ENCODE measurements at regions not wholly inside any gene's neighbourhood (a gene's known extent, or its start where the extent isn't known, plus 50 kb on each side); places are given as distances from the start of the nearest gene placed in this dataset.
"Not testable (repeated sequence)": the region's sequence is repeated elsewhere in the genome, so short reads cannot be mapped to it uniquely, and the experiment has no call there.

DNA sequence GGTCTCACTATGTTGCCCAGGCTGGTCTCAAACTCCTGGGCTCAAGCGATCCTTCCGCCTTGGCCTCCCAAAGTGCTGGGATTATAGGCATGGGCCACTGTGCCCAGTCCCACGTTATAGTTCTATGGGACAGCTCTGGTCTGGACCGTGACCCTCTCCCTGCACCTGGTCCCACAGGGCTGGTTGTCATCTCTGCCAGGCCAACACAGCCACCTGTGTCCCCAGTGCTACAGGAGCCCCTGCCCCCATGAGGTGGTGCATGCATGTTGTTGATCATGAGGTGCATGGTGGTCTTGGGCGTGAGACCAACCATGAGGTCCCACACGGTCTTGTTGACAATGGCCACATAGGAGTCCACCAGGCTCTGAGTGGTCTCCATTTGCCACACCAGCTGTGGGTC, 51.0 kb upstream of the UBE2Q2 start:
- intact Hi-C loops (cut with DNase I, micrococcal nuclease); H3K4me3 Mint-ChIP-seq; POLR2A ChIA-PET; H3K36me3 Mint-ChIP-seq (ENCODE audit: low read depth); H3K27me3 Mint-ChIP-seq; CTCF ChIA-PET; ATAC-seq; H3K4me1 Mint-ChIP-seq; DNase-seq; H3K9me3 Mint-ChIP-seq (ENCODE audit: low read depth); H3K27ac Mint-ChIP-seq: not testable (repeated sequence)

- Mint-ChIP-seq H3K27me3 (peaks cover 2% of the 10 kb centered on the region), H3K4me1 (no peaks in the 10 kb centered on the region), H3K4me3 (no peak overlapping the region), H3K36me3 (ENCODE audit: low read depth) (no peaks in the 10 kb centered on the region), H3K9me3 (ENCODE audit: low read depth) (no peaks in the 10 kb centered on the region), H3K27ac (no peak overlapping the region)
- POLR2A ChIA-PET, result no interaction called here
- no peak for ATAC-seq
- no peak for DNase-seq
- intact Hi-C loops (cut with DNase I, micrococcal nuclease), result no loop called here
- CTCF ChIA-PET, result no interaction called here
Observed at GRCh38 chr15:75791337-75791713, 51.9 kb upstream of the UBE2Q2 start.

DNA sequence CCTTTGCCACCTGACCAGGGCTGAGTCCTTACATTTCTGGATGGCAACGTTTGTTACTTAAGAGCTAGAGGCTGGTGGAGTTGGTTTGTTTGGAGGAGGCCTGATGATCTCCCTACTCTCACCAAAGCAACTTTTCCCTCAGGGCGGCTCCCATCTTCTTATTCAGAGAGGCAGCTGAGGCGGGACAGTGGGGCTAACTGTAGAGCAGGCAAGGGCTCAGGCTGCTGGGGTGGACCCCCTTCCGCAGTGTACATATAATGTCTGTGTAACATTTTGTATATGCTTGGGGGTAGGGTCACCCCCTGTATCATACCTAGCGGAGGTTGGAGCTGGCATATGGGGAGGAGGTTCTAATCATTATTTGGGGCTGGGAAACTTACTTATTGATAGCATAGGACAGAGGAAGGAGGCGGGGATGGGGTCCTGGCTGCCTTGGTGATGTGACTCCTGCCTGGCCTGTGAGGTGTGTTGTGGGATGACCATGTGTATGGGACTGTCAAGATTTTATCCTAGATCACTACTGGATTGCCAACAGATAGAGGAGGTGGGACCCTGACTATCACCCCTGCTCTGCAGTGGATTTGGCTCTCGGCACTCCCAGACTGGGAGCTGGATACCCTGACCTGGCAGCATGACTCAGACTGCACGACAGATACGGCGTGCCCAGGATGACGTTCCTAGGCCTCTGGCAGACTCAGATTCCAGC, 52.5 kb upstream of the UBE2Q2 start:
- no peak for ATAC-seq
- Mint-ChIP-seq H3K27ac (no peak overlapping the region), H3K9me3 (ENCODE audit: low read depth) (no peaks in the 10 kb centered on the region), H3K27me3 (peaks cover 2% of the 10 kb centered on the region), H3K4me3 (no peak overlapping the region), H3K4me1 (no peaks in the 10 kb centered on the region), H3K36me3 (ENCODE audit: low read depth) (no peaks in the 10 kb centered on the region)
- no peak for DNase-seq
- CTCF ChIA-PET, result no interaction called here
- intact Hi-C loops (cut with DNase I, micrococcal nuclease), result no loop called here
- POLR2A ChIA-PET, result no interaction called here

DNA sequence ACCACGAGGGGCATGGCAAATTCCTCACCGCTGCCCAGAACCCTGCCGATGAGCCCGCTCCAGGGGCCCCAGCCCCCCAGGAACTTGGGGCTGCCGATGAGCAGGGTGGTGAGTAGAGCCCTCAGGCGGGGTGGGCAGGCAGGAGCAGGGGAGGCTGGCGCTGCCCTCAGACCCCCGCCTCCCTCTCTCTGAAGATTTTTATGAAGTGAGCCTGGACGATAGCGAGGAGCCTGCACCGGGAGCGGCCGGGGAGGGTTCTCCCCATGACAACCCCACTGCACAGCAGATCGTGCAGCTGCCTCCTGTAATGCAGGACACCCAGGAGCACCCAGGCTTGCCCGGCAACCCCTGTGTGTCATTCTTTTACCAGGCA, 56.7 kb upstream of the UBE2Q2 start:
- POLR2A ChIA-PET, result no interaction called here

GRCh38 chr15:75785771-75786574, 57.3 kb upstream of the UBE2Q2 start:
- POLR2A ChIA-PET, result no interaction called here
- no peaks in the 10 kb centered on the region for H3K4me1 Mint-ChIP-seq
- intact Hi-C loops (cut with DNase I, micrococcal nuclease), result no loop called here
- no peaks in the 10 kb centered on the region for H3K9me3 Mint-ChIP-seq (ENCODE audit: low read depth)
- no peaks in the 10 kb centered on the region for H3K36me3 Mint-ChIP-seq (ENCODE audit: low read depth)
- ATAC-seq (no peak), DNase-seq (no peak)
- peaks cover 2% of the 10 kb centered on the region for H3K27me3 Mint-ChIP-seq
- CTCF ChIA-PET, result interaction anchor here (1.0 kb wide), 1 partner anchor 16 kb away, joined by 3 read pairs; no protein-coding TSS in a partner anchor
- no peak overlapping the region for H3K4me3 Mint-ChIP-seq
- no peak overlapping the region for H3K27ac Mint-ChIP-seq

More for the DNA sequence above, 56.7 kb upstream of the UBE2Q2 start:
- Mint-ChIP-seq H3K4me3 (no peak overlapping the region), H3K4me1 (no peaks in the 10 kb centered on the region), H3K36me3 (ENCODE audit: low read depth) (no peaks in the 10 kb centered on the region), H3K27ac (no peak overlapping the region), H3K27me3 (peaks cover 2% of the 10 kb centered on the region), H3K9me3 (ENCODE audit: low read depth) (no peaks in the 10 kb centered on the region)
- intact Hi-C loops (cut with DNase I, micrococcal nuclease), result no loop called here
- CTCF ChIA-PET, result interaction anchor here (1.0 kb wide), 1 partner anchor 15 kb away, joined by 3 read pairs; no protein-coding TSS in a partner anchor
- DNase-seq, result no peak
- no peak for ATAC-seq

- ATAC-seq; H3K4me3 Mint-ChIP-seq; H3K36me3 Mint-ChIP-seq (ENCODE audit: low read depth); intact Hi-C loops (cut with DNase I, micrococcal nuclease); H3K9me3 Mint-ChIP-seq (ENCODE audit: low read depth); H3K4me1 Mint-ChIP-seq; POLR2A ChIA-PET; DNase-seq; H3K27ac Mint-ChIP-seq; H3K27me3 Mint-ChIP-seq; CTCF ChIA-PET: not testable (repeated sequence)
Observed at GRCh38 chr15:75784511-75785480, 58.5 kb upstream of the UBE2Q2 start.

- DNase-seq; H3K36me3 Mint-ChIP-seq (ENCODE audit: low read depth); H3K27me3 Mint-ChIP-seq; H3K9me3 Mint-ChIP-seq (ENCODE audit: low read depth); H3K4me3 Mint-ChIP-seq; CTCF ChIA-PET; ATAC-seq; H3K27ac Mint-ChIP-seq; intact Hi-C loops (cut with DNase I, micrococcal nuclease); POLR2A ChIA-PET; H3K4me1 Mint-ChIP-seq: not testable (repeated sequence)
Observed at GRCh38 chr15:75783566-75783965, 59.7 kb upstream of the UBE2Q2 start.

DNA sequence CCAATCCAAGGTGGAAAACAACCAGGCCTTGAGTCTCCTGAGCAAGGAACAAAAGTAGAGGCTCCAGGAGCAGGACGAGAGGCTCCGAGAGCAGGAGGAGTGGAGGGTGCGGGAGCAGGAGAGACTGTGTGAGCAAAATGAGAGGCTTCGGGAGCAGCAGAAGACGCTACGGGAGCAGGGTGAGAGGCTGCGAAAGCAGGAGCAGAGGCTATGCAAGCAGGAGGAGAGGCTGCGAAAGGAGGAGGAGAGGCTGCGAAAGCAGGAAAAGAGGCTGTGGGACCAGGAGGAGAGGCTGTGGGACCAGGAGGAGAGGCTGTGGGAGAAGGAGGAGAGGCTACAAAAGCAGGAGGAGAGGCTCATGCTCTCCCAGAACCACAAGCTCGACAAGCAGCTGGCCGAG, 60.3 kb upstream of the UBE2Q2 start:
- CTCF ChIA-PET, result no interaction called here

GRCh38 chr15:75780995-75781394, 62.3 kb upstream of the UBE2Q2 start:
- ATAC-seq; H3K4me1 Mint-ChIP-seq; H3K36me3 Mint-ChIP-seq (ENCODE audit: low read depth); H3K9me3 Mint-ChIP-seq (ENCODE audit: low read depth); intact Hi-C loops (cut with DNase I, micrococcal nuclease); H3K27ac Mint-ChIP-seq; POLR2A ChIA-PET; H3K27me3 Mint-ChIP-seq; CTCF ChIA-PET; H3K4me3 Mint-ChIP-seq; DNase-seq: not testable (repeated sequence)

More for the DNA sequence above, 60.3 kb upstream of the UBE2Q2 start:
- H3K27me3 Mint-ChIP-seq, result peaks cover 2% of the 10 kb centered on the region
- H3K36me3 Mint-ChIP-seq (ENCODE audit: low read depth), result no peaks in the 10 kb centered on the region
- DNase-seq, result no peak
- H3K4me3 Mint-ChIP-seq, result no peak overlapping the region
- POLR2A ChIA-PET, result no interaction called here
- ATAC-seq, result no peak
- H3K9me3 Mint-ChIP-seq (ENCODE audit: low read depth), result no peaks in the 10 kb centered on the region
- no peaks in the 10 kb centered on the region for H3K4me1 Mint-ChIP-seq
- H3K27ac Mint-ChIP-seq, result no peak overlapping the region
- intact Hi-C loops (cut with DNase I, micrococcal nuclease), result no loop called here

DNA sequence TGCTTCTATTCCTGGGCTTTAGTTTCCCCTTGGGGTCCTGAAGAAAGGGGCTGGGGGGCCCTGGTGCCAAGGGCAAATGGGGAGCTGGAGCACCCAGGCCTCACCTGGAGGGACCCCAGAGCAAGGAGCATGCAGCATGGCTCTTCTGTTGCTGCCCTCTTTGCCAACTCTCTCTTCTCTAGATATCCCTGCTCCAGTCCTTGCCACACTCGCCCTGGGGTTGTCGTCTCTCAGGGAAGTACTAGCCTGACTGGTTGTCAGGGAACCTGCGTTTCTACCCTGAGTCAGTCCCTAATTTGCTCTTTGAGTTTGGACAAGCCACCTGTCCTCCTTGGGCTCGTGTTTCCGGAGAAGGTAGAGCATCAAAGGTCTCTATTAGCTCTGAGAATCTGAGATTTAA, 63.7 kb upstream of the UBE2Q2 start:
- no peaks in the 10 kb centered on the region for H3K36me3 Mint-ChIP-seq (ENCODE audit: low read depth)
- POLR2A ChIA-PET, result no interaction called here
- no peak overlapping the region for H3K4me3 Mint-ChIP-seq
- no peaks in the 10 kb centered on the region for H3K9me3 Mint-ChIP-seq (ENCODE audit: low read depth)
- H3K4me1 Mint-ChIP-seq, result peaks cover 11% of the 10 kb centered on the region
- intact Hi-C loops (cut with DNase I, micrococcal nuclease), result no loop called here
- no peak for ATAC-seq
- peaks cover 2% of the 10 kb centered on the region for H3K27me3 Mint-ChIP-seq
- no peak overlapping the region for H3K27ac Mint-ChIP-seq
- no peak for DNase-seq
- CTCF ChIA-PET, result interaction anchor here (0.6 kb wide), 2 partner anchors 48 to 152 kb away, joined by 3 to 4 read pairs; no protein-coding TSS in a partner anchor

- intact Hi-C loops (cut with DNase I, micrococcal nuclease); H3K36me3 Mint-ChIP-seq (ENCODE audit: low read depth); DNase-seq; H3K27me3 Mint-ChIP-seq; H3K27ac Mint-ChIP-seq; H3K9me3 Mint-ChIP-seq (ENCODE audit: low read depth); H3K4me3 Mint-ChIP-seq; ATAC-seq: not testable (repeated sequence)
- ChIA-PET CTCF (interaction anchor here (0.6 to 1.2 kb wide), 2 partner anchors 45 to 452 kb away, joined by 3 to 4 read pairs; no protein-coding TSS in a partner anchor), POLR2A (interaction anchor here (0.6 kb wide), 1 partner anchor 479 kb away, joined by 6 read pairs; no protein-coding TSS in a partner anchor)
- peaks cover 11% of the 10 kb centered on the region for H3K4me1 Mint-ChIP-seq
Observed at GRCh38 chr15:75776871-75777610, 64.4 kb upstream of the CSPG4 start.
